HG03025 (cell line): ENCODE measurements at regions not wholly inside any gene's neighbourhood (a gene's known extent, or its start where the extent isn't known, plus 50 kb on each side); places are given as distances from the start of the nearest gene placed in this dataset.
"Not testable (repeated sequence)": the region's sequence is repeated elsewhere in the genome, so short reads cannot be mapped to it uniquely, and the experiment has no call there.

Source experiments
- ATAC-seq: cut with Tn5 transposase; IDR thresholded peaks from one replicate; pipeline ENCODE4 v1.9.1; 2021; ENCODE audit warnings: mild to moderate bottlenecking, moderate library complexity; ENCODE audit not compliant: unreplicated experiment, low FRiP score

- peak; percentile 97 for ATAC-seq
These were observed 194.0 kb upstream of the TTC29 start for GRCh38 chr4:147139455-147140198.

GRCh38 chr4:147151763-147152162 lies 206.1 kb upstream of the TTC29 start:
- ATAC-seq: no peak

GRCh38 chr4:147157860-147158701 lies 212.4 kb upstream of the TTC29 start:
- no peak for ATAC-seq

- peak; percentile 70 for ATAC-seq
These were observed 215.3 kb upstream of the TTC29 start for GRCh38 chr4:147160908-147161513.

- ATAC-seq: no peak
These were observed 217.6 kb upstream of the TTC29 start for GRCh38 chr4:147163311-147163710.

- not testable (repeated sequence) for ATAC-seq
These were observed 222.5 kb upstream of the TTC29 start for GRCh38 chr4:147168200-147168599.

GRCh38 chr4:147173322-147173721 lies 227.7 kb upstream of the TTC29 start:
- no peak for ATAC-seq

GRCh38 chr4:147173797-147174432 lies 228.3 kb upstream of the TTC29 start:
- ATAC-seq: no peak

GRCh38 chr4:147174591-147174990 lies 228.9 kb upstream of the TTC29 start:
- ATAC-seq: no peak

GRCh38 chr4:147175460-147176025 lies 229.9 kb upstream of the TTC29 start:
- ATAC-seq: no peak

- no peak for ATAC-seq
These were observed 236.4 kb upstream of the TTC29 start for GRCh38 chr4:147182041-147182440.

- ATAC-seq: no peak
These were observed 247.0 kb upstream of the TTC29 start for GRCh38 chr4:147192679-147193078.

- ATAC-seq: no peak
These were observed 248.4 kb upstream of the TTC29 start for GRCh38 chr4:147194114-147194513.

GRCh38 chr4:147194604-147195003 lies 248.9 kb upstream of the TTC29 start:
- no peak for ATAC-seq

GRCh38 chr4:147195386-147195785 lies 249.7 kb upstream of the TTC29 start:
- no peak for ATAC-seq

- no peak for ATAC-seq
These were observed 252.9 kb upstream of the TTC29 start for GRCh38 chr4:147198411-147199051.

GRCh38 chr4:147201016-147201415 lies 255.4 kb upstream of the TTC29 start:
- ATAC-seq: no peak

GRCh38 chr4:147206807-147207206 lies 261.1 kb upstream of the TTC29 start:
- ATAC-seq: no peak

- ATAC-seq: no peak
These were observed 262.2 kb upstream of the TTC29 start for GRCh38 chr4:147207911-147208310.

- no peak for ATAC-seq
These were observed 263.2 kb upstream of the EDNRA start for GRCh38 chr4:147217655-147218054.
